Thyroid gland (tissue), 4 donors: ENCODE measurements at regions not wholly inside any gene's neighbourhood (a gene's known extent, or its start where the extent isn't known, plus 50 kb on each side); places are given as distances from the start of the nearest gene placed in this dataset.

Source experiments
- DNase-seq, 2 donors: peaks; one replicate each; pipeline ENCODE4 v3.0.0-alpha.2; 2019
- H3K27ac ChIP-seq, 3 donors: fragments of 200-600 bp; sonication (generic); 1 replicate in 2 of 3; 2 replicates in 1 of 3; pipeline ENCODE4 v1.5.1; 2016 to 2019; ENCODE audit warnings: mild to moderate bottlenecking in 1 of 3, moderate library complexity in 1 of 3
- H3K27me3 ChIP-seq: fragments of 200-600 bp; sonication (generic); one replicate; pipeline ENCODE4 v1.5.1; 2019
- H3K36me3 ChIP-seq, 2 donors: fragments of 200-600 bp; sonication (generic); one replicate each; pipeline ENCODE4 v1.5.1; 2016 to 2019
- H3K4me1 ChIP-seq, 2 donors: fragments of 200-600 bp; sonication (generic); one replicate each; pipeline ENCODE4 v1.5.1; 2017 to 2019
- H3K4me3 ChIP-seq, 3 donors: fragments of 200-600 bp; sonication (generic); replicated peaks in 1 of 3; 1 replicate in 2 of 3; 2 replicates in 1 of 3; pipeline ENCODE4 v1.5.1; 2016; ENCODE audit warnings: mild to moderate bottlenecking in 1 of 3
- H3K9me3 ChIP-seq: fragments of 200-600 bp; sonication (generic); one replicate; pipeline ENCODE4 v1.5.1; 2017
- POLR2A ChIP-seq, 2 donors: fragments of 450-650 bp; IDR thresholded peaks; one replicate each; pipeline ENCODE4 v1.6.1; 2017; ENCODE audit warnings: antibody characterized with exemption in 2 of 2, mild to moderate bottlenecking in 2 of 2, moderate library complexity in 1 of 2
- WGBS, 2 donors: methylation state at CpG; one replicate each; pipeline ENCODE4 v1.1.5; 2017; 5-methylcytosine and 5-hydroxymethylcytosine counted together
- intact Hi-C: fragments of 100-400 bp; cut with DNase I; formaldehyde crosslinking; loops from one replicate; pipeline ENCODE4 v1.15.1; 2023
- TF ChIP-seq, protein P1 (sequence below), 6 experiments: fragments of 200-600 bp in 3 of 6; fragments of 450-650 bp in 3 of 6; sonication (generic) in 3 of 6; IDR thresholded peaks; one replicate each; pipeline ENCODE4 v1.5.1; 2016 to 2019; ENCODE audit warnings: antibody characterized with exemption in 6 of 6, mild to moderate bottlenecking in 2 of 6, inconsistent platforms in 1 of 6, moderate library complexity in 1 of 6

DNA sequence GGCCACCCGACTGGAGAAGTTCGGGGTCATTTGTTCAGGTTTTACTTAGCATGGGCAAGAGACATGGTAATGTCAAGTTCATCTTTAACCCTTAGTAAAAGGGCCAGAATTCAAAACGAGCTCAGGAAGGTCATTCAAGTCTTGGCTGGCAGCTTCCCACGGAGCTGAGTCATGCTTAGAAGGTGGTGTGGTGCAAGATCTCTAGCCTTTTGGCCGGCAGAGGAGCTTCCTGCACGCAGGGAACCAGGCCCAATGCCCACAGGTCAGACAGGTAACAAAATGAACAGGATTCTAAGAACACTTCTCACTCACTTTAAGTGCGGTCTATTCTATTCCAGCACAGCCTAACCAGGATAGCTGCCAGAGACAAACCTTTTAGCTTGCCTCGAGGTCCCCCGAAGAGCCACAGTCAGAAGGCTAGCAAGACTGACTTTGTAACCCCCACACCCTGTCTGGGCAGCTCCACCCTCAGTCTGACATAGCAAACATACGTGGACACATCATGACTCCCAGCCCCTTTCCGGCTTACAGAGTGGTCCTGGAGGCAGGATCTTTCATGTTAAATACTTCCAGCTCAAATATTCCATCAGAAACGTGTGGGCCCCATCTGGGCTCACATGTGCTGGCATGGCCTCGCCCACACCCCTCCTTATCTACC, 292.7 kb downstream of the BCL11A start:
- DNase-seq, result peak; percentile 68 to 87
- Histone ChIP-seq H3K4me3 (no peak overlapping the region), H3K27me3 (no peaks in the 10 kb centered on the region), H3K27ac (no peak overlapping the region), H3K4me1 (no peaks in the 10 kb centered on the region), H3K36me3 (no peaks in the 10 kb centered on the region), H3K9me3 (no peaks in the 10 kb centered on the region)
- intact Hi-C loops, result no loop called here
- TF ChIP-seq, protein P1, sequence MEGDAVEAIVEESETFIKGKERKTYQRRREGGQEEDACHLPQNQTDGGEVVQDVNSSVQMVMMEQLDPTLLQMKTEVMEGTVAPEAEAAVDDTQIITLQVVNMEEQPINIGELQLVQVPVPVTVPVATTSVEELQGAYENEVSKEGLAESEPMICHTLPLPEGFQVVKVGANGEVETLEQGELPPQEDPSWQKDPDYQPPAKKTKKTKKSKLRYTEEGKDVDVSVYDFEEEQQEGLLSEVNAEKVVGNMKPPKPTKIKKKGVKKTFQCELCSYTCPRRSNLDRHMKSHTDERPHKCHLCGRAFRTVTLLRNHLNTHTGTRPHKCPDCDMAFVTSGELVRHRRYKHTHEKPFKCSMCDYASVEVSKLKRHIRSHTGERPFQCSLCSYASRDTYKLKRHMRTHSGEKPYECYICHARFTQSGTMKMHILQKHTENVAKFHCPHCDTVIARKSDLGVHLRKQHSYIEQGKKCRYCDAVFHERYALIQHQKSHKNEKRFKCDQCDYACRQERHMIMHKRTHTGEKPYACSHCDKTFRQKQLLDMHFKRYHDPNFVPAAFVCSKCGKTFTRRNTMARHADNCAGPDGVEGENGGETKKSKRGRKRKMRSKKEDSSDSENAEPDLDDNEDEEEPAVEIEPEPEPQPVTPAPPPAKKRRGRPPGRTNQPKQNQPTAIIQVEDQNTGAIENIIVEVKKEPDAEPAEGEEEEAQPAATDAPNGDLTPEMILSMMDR (IDR thresholded peaks at IDR 0.05), result no peak
- no peak for TF ChIP-seq POLR2A (IDR thresholded peaks at IDR 0.05)
- 54 to 65% methylated on average over 13 of the region's 13 CpGs for WGBS, 2 donors

DNA sequence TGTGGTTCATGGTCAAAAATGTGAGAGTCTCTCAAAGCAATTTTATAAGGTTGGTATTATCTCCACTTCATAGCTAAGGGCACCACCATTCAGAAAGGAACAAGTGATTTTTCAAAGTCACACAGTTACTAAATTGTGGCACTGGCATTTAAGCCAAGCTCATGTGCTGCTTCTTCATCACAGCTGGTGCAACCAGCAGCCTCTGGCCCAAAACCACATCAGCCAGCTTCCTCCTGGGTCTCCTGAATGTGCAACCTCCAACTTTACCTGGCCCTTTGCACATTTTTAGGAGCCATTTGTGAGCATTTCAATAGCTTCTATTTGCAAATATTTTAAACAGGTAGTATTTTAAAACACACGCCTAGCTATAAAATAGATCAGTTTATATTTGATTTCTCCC, 293.7 kb downstream of the BCL11A start:
- 95 to 100% methylated on average over 1 of the region's 1 CpG for WGBS, 2 donors
- TF ChIP-seq, protein P1 (IDR thresholded peaks at IDR 0.05), result no peak
- no peak for TF ChIP-seq POLR2A (IDR thresholded peaks at IDR 0.05)
- intact Hi-C loops, result no loop called here
- no peaks in the 10 kb centered on the region for H3K4me1 ChIP-seq
- H3K27me3 ChIP-seq, result no peaks in the 10 kb centered on the region
- DNase-seq, result no peak
- H3K4me3 ChIP-seq, result no peak overlapping the region
- H3K9me3 ChIP-seq, result no peaks in the 10 kb centered on the region
- no peaks in the 10 kb centered on the region for H3K36me3 ChIP-seq
- no peak overlapping the region for H3K27ac ChIP-seq

DNA sequence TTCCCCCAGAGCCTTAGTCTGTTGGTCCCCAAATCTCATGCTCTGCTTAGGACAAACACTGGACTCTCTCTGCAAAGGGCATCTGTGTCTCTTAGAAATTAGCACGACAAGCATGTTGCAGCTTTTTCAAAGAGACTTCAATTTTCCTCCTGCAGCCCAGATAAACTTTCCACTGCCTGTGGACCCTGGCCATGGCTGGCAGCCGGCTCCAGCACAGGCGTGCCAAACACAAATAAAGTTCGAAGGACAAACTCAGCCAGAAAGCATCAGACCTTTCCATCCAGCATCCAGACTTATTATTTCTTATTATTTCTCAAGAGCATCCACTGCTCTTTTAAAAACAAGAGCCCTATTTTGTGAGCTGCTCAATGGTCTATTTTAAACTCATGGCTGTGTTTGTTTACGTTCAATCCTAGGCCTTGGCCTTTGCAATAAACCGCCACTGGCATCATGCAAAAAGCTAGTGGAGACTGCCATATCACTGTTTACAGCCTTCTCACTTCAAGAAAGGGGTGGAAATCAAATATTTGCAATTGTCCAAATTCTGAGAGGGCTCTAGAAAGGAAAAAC, 300.8 kb downstream of the BCL11A start:
- no peak for DNase-seq
- Histone ChIP-seq H3K9me3 (no peaks in the 10 kb centered on the region), H3K4me3 (no peak overlapping the region), H3K4me1 (no peaks in the 10 kb centered on the region), H3K27ac (no peak overlapping the region), H3K36me3 (no peaks in the 10 kb centered on the region), H3K27me3 (no peaks in the 10 kb centered on the region)
- no peak for TF ChIP-seq POLR2A (IDR thresholded peaks at IDR 0.05)
- TF ChIP-seq, protein P1 (IDR thresholded peaks at IDR 0.05), result no peak
- 74 to 77% methylated on average over 6 of the region's 6 CpGs for WGBS, 2 donors
- intact Hi-C loops, result no loop called here

DNA sequence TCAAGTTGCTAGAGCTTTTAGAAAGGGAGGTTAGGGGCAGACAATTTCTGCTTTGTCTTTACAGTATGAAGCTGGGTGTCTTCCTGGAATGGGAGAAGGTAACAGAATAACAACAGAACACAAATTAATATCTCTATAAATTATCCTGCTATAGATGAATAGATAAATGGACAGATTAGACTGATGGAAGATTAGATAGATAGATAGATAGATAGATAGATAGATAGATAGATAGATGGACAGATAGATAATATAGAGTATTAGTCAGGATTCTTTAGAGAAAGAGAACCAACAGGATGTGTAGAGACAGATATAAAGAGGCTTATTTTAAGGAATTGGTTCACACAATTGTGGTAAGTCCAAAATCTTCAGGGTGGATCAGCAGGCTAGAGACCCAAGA, 302.2 kb downstream of the BCL11A start:
- no peak for TF ChIP-seq POLR2A (IDR thresholded peaks at IDR 0.05)
- TF ChIP-seq, protein P1 (IDR thresholded peaks at IDR 0.05), result no peak
- Histone ChIP-seq H3K27ac (no peak overlapping the region), H3K36me3 (no peaks in the 10 kb centered on the region), H3K9me3 (no peaks in the 10 kb centered on the region), H3K27me3 (no peaks in the 10 kb centered on the region), H3K4me1 (no peaks in the 10 kb centered on the region), H3K4me3 (no peak overlapping the region)
- DNase-seq, result no peak
- intact Hi-C loops, result no loop called here

DNA sequence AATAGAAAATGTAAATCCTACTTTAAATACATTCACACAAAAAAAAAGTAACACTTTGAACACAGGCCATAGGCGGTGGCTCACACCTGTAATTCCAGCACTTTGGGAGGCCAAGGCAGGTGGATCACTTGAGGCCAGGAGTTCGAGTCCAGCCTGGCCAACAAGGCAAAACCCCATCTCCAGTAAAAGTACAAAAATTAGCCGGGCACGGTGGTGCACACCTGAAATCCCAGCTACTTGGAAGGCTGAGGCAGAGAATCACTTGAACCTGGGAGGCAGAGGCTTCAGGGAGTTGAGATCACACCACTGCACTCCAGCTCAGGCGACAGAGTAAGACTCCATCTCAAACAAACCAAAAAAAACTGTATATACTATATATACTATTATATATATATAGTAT, 303.6 kb downstream of the BCL11A start:
- Histone ChIP-seq H3K9me3 (no peaks in the 10 kb centered on the region), H3K4me1 (no peaks in the 10 kb centered on the region), H3K4me3 (no peak overlapping the region), H3K27me3 (no peaks in the 10 kb centered on the region), H3K27ac (no peak overlapping the region), H3K36me3 (no peaks in the 10 kb centered on the region)
- intact Hi-C loops, result no loop called here
- WGBS, 2 donors, result 93 to 95% methylated on average over 5 of the region's 5 CpGs
- no peak for DNase-seq
- TF ChIP-seq, protein P1 (IDR thresholded peaks at IDR 0.05), result no peak
- no peak for TF ChIP-seq POLR2A (IDR thresholded peaks at IDR 0.05)
